ENCODE measurements at regions not wholly inside any gene's neighbourhood (a gene's known extent, or its start where the extent isn't known, plus 50 kb on each side); places are given as distances from the start of the nearest gene placed in this dataset.
A peak's percentile ranks its signal among the peaks of the same experiment; 100 is the strongest.

DNA sequence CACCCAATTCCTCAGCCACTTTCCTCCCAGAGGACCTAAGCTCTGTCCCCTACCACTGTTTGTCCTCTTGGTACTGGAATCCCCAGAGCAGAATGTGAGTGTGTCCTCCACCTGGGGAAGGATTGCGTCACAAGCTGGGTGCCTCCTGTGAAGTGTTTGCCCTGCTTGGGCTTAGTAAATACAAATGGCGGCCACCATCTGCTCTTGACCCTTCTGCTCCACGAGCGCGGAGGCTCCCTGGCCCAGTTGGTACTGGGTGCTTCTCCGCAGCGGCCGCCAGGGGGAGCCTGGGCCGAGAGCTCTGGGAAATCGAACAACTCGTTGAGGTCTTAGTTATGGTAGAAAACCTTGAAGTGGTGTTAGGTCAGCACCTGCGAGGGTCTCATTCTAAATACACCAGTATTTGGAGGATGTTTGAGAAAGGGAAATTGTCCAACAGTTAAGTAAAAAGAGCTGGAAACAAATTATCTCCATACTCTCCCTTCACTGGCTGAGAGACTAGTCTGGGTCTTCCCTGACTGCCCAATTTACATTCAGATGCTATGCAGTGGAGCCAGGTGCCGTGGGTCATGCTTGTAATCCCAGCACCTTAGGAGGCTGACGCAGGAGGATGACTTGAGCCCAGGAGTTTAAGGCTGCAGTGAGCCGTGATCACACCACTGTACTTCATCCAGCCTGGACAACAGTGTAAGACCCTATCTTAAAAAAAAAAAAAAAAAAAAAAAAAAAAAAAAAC lies 74.6 kb upstream of the TEAD1 start (continued):
- TF ChIP-seq, protein P1, sequence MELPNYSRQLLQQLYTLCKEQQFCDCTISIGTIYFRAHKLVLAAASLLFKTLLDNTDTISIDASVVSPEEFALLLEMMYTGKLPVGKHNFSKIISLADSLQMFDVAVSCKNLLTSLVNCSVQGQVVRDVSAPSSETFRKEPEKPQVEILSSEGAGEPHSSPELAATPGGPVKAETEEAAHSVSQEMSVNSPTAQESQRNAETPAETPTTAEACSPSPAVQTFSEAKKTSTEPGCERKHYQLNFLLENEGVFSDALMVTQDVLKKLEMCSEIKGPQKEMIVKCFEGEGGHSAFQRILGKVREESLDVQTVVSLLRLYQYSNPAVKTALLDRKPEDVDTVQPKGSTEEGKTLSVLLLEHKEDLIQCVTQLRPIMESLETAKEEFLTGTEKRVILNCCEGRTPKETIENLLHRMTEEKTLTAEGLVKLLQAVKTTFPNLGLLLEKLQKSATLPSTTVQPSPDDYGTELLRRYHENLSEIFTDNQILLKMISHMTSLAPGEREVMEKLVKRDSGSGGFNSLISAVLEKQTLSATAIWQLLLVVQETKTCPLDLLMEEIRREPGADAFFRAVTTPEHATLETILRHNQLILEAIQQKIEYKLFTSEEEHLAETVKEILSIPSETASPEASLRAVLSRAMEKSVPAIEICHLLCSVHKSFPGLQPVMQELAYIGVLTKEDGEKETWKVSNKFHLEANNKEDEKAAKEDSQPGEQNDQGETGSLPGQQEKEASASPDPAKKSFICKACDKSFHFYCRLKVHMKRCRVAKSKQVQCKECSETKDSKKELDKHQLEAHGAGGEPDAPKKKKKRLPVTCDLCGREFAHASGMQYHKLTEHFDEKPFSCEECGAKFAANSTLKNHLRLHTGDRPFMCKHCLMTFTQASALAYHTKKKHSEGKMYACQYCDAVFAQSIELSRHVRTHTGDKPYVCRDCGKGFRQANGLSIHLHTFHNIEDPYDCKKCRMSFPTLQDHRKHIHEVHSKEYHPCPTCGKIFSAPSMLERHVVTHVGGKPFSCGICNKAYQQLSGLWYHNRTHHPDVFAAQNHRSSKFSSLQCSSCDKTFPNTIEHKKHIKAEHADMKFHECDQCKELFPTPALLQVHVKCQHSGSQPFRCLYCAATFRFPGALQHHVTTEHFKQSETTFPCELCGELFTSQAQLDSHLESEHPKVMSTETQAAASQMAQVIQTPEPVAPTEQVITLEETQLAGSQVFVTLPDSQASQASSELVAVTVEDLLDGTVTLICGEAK (IDR thresholded peaks at IDR 0.05) = no peak
- TF ChIP-seq, protein P1 (CRISPR knock-in tag; IDR thresholded peaks at IDR 0.05) = peak; percentile 83; the same call in 1 of the 2 replicates
- TF ChIP-seq, protein P2, sequence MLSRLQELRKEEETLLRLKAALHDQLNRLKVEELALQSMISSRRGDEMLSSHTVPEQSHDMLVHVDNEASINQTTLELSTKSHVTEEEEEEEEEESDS (CRISPR knock-in tag; IDR thresholded peaks at IDR 0.05; ENCODE audit: borderline replicate concordance) = no peak
- TF ChIP-seq, protein P3, sequence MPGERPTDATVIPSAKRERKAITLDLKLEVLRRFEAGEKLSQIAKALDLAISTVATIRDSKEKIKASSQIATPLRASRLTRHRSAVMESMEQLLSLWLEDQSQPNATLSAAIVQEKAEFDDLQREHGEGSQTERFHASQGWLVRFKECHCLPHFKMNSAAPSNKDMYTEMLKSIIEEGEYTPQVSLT (CRISPR knock-in tag; IDR thresholded peaks at IDR 0.05; ENCODE audit: borderline replicate concordance, low read depth) = no peak
- no peak for TF ChIP-seq SP1 (IDR thresholded peaks at IDR 0.05)
- TF ChIP-seq SP1 (CRISPR knock-in tag; IDR thresholded peaks at IDR 0.05) = peak; percentile 24; the same call in 1 of the 2 replicates
- no peak for TF ChIP-seq PCBP1 (IDR thresholded peaks at IDR 0.05; ENCODE audit: borderline replicate concordance, low read depth, low read length)
- no peak for TF ChIP-seq ZNF790 (CRISPR knock-in tag; IDR thresholded peaks at IDR 0.05; ENCODE audit: borderline replicate concordance)
- TF ChIP-seq ZNF10 (CRISPR knock-in tag; IDR thresholded peaks at IDR 0.05; ENCODE audit: borderline replicate concordance, low read depth) = no peak
- TF ChIP-seq PLRG1 (conservative IDR thresholded peaks at IDR 0.05) = no peak
- TF ChIP-seq, protein P4, sequence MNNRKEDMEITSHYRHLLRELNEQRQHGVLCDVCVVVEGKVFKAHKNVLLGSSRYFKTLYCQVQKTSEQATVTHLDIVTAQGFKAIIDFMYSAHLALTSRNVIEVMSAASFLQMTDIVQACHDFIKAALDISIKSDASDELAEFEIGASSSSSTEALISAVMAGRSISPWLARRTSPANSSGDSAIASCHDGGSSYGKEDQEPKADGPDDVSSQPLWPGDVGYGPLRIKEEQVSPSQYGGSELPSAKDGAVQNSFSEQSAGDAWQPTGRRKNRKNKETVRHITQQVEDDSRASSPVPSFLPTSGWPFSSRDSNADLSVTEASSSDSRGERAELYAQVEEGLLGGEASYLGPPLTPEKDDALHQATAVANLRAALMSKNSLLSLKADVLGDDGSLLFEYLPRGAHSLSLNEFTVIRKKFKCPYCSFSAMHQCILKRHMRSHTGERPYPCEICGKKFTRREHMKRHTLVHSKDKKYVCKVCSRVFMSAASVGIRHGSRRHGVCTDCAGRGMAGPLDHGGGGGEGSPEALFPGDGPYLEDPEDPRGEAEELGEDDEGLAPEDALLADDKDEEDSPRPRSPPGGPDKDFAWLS (CRISPR knock-in tag; IDR thresholded peaks at IDR 0.05; ENCODE audit: borderline replicate concordance) = no peak
- no peak for TF ChIP-seq ZNF570 (CRISPR knock-in tag; IDR thresholded peaks at IDR 0.05; ENCODE audit: borderline replicate concordance)
- TF ChIP-seq POLR2AphosphoS2 (IDR thresholded peaks at IDR 0.05; ENCODE audit: low read depth, low read length) = no peak
- TF ChIP-seq ZNF549 (CRISPR knock-in tag; IDR thresholded peaks at IDR 0.05) = no peak
- peak; percentile 73; the same call in 1 of the 2 replicates for TF ChIP-seq SMC3 (IDR thresholded peaks at IDR 0.05; ENCODE audit: low read length)
- no peak for TF ChIP-seq ZNF451 (CRISPR knock-in tag; IDR thresholded peaks at IDR 0.05)
- TF ChIP-seq ATRX (CRISPR knock-in tag; IDR thresholded peaks at IDR 0.05; ENCODE audit: borderline replicate concordance) = no peak

Data from HepG2 (cell line).